ENCODE measurements at regions not wholly inside any gene's neighbourhood (a gene's known extent, or its start where the extent isn't known, plus 50 kb on each side); places are given as distances from the start of the nearest gene placed in this dataset.

GRCh38 chr4:10743357-10743756 is 58.8 kb upstream of the CLNK start:
- no peak overlapping the region for H3K4me3 ChIP-seq (ENCODE audit: low read depth, low read length)
- TF ChIP-seq, protein P1, sequence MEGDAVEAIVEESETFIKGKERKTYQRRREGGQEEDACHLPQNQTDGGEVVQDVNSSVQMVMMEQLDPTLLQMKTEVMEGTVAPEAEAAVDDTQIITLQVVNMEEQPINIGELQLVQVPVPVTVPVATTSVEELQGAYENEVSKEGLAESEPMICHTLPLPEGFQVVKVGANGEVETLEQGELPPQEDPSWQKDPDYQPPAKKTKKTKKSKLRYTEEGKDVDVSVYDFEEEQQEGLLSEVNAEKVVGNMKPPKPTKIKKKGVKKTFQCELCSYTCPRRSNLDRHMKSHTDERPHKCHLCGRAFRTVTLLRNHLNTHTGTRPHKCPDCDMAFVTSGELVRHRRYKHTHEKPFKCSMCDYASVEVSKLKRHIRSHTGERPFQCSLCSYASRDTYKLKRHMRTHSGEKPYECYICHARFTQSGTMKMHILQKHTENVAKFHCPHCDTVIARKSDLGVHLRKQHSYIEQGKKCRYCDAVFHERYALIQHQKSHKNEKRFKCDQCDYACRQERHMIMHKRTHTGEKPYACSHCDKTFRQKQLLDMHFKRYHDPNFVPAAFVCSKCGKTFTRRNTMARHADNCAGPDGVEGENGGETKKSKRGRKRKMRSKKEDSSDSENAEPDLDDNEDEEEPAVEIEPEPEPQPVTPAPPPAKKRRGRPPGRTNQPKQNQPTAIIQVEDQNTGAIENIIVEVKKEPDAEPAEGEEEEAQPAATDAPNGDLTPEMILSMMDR (IDR thresholded peaks at IDR 0.05; ENCODE audit: borderline replicate concordance, insufficient read depth, low read depth, low read length), result no peak

DNA sequence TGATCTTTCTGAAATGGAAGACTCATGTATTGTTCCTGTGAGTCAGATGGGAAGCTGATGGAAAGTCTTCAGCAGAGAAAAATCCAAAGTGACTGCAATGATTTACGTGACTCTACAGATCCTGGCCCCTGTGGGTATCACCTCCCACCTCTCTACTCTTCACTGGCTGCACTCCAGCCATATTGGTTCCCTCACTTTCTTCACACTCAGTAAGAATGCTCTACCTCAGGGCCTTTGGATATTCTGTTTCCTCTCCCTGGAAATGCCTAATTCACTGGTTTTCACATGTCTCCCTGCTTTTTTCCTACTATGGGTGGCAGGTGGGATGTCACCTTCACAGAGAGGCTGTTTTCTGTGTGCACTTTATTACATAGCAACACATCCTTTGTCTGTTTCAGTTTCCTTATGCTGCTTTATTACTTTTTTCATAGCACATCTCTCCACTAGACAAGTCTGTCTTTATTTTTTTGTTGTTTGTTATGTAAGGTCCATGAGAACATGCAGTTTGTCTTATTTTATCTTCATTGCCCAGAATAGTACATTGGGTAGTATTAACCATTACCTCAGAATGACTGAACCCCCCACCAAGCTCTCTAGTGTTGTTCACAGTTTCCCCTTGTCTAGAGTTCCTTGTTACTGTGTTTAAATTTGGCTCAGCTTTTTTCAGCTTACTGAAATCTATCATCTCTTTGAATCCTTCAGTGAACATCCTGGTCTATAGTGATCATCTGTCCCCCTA is 57.6 kb upstream of the CLNK start:
- TF ChIP-seq, protein P1 (IDR thresholded peaks at IDR 0.05; ENCODE audit: borderline replicate concordance, insufficient read depth, low read depth, low read length), result no peak
- no peak overlapping the region for H3K4me3 ChIP-seq (ENCODE audit: low read depth, low read length)

GRCh38 chr4:10740891-10741620 is 56.5 kb upstream of the CLNK start:
- TF ChIP-seq, protein P1 (IDR thresholded peaks at IDR 0.05; ENCODE audit: borderline replicate concordance, insufficient read depth, low read depth, low read length), result no peak
- no peak overlapping the region for H3K4me3 ChIP-seq (ENCODE audit: low read depth, low read length)

- H3K4me3 ChIP-seq (ENCODE audit: low read depth, low read length), result no peak overlapping the region
- TF ChIP-seq, protein P1 (IDR thresholded peaks at IDR 0.05; ENCODE audit: borderline replicate concordance, insufficient read depth, low read depth, low read length), result no peak
Observed at GRCh38 chr4:10740251-10740650, 55.7 kb upstream of the CLNK start.

GRCh38 chr4:10738826-10739489 is 54.4 kb upstream of the CLNK start:
- TF ChIP-seq, protein P1 (IDR thresholded peaks at IDR 0.05; ENCODE audit: borderline replicate concordance, insufficient read depth, low read depth, low read length), result no peak
- H3K4me3 ChIP-seq (ENCODE audit: low read depth, low read length), result no peak overlapping the region

DNA sequence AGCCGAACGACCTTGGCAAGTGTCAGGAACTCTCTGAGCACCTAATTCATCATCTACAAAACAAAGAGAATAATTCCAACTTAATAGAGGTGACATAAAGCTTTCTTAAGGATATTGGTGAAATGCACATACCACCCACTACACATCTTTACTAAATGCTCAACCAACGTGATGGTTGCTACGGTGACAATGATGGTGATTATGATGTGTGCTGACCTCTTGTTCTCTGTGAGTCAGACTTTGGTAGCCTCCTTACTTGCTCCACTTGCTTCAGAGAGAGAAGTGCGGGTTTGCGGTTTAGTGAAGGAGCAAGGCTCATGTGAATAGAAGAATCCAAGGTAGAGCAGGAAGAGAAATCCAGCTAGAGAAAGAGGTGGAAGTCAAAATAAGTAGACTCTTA is 52.8 kb upstream of the CLNK start:
- TF ChIP-seq, protein P1 (IDR thresholded peaks at IDR 0.05; ENCODE audit: borderline replicate concordance, insufficient read depth, low read depth, low read length), result no peak
- H3K4me3 ChIP-seq (ENCODE audit: low read depth, low read length), result no peak overlapping the region

Measured in GM12875 (cell line).